HL-60 (cell line): ENCODE measurements at regions not wholly inside any gene's neighbourhood (a gene's known extent, or its start where the extent isn't known, plus 50 kb on each side); places are given as distances from the start of the nearest gene placed in this dataset.

Experiments used
- CTCF ChIP-seq: IDR thresholded peaks from one replicate; pipeline ENCODE4 v1.5.1; 2011; ENCODE audit warnings: low read length, control low read depth, inconsistent platforms; ENCODE audit not compliant: insufficient read depth
- POLR2AphosphoS5 ChIP-seq: IDR thresholded peaks from 2 replicates; pipeline ENCODE4 v1.6.1; 2012; ENCODE audit warnings: low read depth

GRCh38 chr1:165056914-165057313, 299.6 kb downstream of the LMX1A start:
- TF ChIP-seq POLR2AphosphoS5 = no peak
- TF ChIP-seq CTCF = no peak
